ENCODE measurements at regions not wholly inside any gene's neighbourhood (a gene's known extent, or its start where the extent isn't known, plus 50 kb on each side); places are given as distances from the start of the nearest gene placed in this dataset.
"Not testable (repeated sequence)": the region's sequence is repeated elsewhere in the genome, so short reads cannot be mapped to it uniquely, and the experiment has no call there.

DNA sequence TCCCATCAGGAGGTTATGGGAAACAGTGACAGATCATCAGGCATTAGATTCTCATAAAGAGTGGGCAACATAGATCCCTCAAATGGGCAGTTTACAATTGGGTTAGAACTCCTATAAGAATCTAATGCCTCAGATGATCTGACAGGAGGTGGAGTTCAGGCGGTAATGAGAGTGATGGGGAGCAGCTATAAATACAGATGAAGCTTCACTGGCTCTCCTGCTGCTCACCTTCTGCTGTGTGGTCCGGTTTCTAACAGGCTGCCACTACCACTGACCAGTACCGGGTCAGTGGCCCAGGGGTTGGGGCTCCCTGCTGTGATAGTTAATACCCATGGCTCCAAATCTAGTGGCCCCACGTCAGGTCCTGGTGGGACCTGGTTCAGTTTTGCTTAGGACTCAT lies 135.7 kb downstream of the OR2B2 start:
- TF ChIP-seq POLR2A (IDR thresholded peaks at IDR 0.05; ENCODE audit: extremely low read depth, insufficient read length) (no peak), MYC (IDR thresholded peaks at IDR 0.05; ENCODE audit: low read depth, low read length) (no peak)
- TF ChIP-seq, protein P1, sequence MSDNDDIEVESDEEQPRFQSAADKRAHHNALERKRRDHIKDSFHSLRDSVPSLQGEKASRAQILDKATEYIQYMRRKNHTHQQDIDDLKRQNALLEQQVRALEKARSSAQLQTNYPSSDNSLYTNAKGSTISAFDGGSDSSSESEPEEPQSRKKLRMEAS (IDR thresholded peaks at IDR 0.05; ENCODE audit: low read depth, low read length): no peak
- TF ChIP-seq, protein P2, sequence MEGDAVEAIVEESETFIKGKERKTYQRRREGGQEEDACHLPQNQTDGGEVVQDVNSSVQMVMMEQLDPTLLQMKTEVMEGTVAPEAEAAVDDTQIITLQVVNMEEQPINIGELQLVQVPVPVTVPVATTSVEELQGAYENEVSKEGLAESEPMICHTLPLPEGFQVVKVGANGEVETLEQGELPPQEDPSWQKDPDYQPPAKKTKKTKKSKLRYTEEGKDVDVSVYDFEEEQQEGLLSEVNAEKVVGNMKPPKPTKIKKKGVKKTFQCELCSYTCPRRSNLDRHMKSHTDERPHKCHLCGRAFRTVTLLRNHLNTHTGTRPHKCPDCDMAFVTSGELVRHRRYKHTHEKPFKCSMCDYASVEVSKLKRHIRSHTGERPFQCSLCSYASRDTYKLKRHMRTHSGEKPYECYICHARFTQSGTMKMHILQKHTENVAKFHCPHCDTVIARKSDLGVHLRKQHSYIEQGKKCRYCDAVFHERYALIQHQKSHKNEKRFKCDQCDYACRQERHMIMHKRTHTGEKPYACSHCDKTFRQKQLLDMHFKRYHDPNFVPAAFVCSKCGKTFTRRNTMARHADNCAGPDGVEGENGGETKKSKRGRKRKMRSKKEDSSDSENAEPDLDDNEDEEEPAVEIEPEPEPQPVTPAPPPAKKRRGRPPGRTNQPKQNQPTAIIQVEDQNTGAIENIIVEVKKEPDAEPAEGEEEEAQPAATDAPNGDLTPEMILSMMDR (IDR thresholded peaks at IDR 0.05; ENCODE audit: low read depth, low read length): no peak
- DNase-seq (ENCODE audit: low read depth): no peak
- no peak overlapping the region for H3K4me3 ChIP-seq (ENCODE audit: low read depth, low read length)

DNA sequence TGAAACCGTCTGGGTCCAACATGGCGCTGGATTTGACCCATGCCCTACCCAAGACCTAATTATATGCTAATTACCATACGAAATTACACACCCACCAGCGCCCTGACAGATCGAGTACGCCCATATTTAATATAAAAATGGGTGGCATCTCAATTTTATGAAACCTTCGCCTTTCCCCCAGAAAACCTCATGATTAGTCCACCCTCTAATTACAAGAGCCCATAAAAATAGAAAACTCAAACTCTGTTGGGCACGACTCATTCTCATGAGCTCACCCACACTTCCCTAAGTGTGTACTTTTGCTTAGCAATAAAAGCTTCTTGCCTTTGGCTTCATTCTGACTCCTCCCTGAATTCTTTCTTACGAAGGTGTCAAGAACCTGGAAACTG lies 136.4 kb downstream of the OR2B2 start:
- DNase-seq (ENCODE audit: low read depth): peak; percentile 48
- TF ChIP-seq POLR2A (IDR thresholded peaks at IDR 0.05; ENCODE audit: extremely low read depth, insufficient read length): no peak
- no peak overlapping the region for H3K4me3 ChIP-seq (ENCODE audit: low read depth, low read length)

DNA sequence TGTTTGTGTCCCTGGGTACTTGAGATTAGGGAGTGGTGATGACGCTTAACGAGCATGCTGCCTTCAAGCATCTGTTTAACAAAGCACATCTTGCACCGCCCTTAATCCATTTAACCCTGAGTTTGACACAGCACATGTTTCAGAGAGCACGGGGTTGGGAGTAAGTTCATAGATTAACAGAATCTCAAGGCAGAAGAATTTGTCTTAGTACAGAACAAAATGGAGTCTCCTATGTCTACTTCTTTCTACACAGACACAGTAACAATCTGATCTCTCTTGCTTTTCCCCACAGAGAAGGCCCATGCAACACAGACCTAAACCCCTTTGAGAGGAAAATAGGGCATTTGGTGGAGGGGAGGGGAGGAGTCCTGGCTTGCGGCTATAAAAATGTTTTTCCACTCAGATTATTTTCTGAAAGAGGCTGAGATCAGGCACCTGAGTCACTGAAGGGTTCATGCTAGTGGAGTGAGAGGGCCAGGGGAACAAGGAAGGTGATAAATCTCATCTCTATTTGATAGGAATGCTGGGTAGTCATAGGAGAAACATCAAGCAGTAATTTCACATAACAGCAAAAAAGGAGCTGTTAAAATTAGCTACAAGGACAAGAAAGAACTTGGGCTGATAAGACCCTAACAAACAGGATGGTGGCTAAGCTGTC lies 136.9 kb downstream of the OR2B2 start:
- DNase-seq (ENCODE audit: low read depth); H3K4me3 ChIP-seq (ENCODE audit: low read depth, low read length): not testable (repeated sequence)

DNA sequence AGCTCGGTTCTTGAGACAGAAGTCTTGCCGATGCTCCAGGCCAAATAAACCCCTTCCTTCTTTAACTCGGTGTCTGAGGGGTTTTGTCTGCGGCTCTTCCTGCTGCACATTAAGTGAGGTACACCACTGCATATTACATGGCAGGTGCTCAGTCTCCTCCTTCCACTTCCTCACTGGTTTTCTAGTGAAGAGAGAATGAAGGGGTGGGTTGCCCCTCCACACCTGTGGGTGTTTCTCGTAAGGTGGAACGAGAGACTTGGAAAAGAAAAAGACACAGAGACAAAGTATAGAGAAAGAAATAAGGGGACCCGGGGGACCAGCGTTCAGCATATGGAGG lies 138.0 kb downstream of the OR2B2 start:
- not testable (repeated sequence) for DNase-seq (ENCODE audit: low read depth); H3K4me3 ChIP-seq (ENCODE audit: low read depth, low read length)

DNA sequence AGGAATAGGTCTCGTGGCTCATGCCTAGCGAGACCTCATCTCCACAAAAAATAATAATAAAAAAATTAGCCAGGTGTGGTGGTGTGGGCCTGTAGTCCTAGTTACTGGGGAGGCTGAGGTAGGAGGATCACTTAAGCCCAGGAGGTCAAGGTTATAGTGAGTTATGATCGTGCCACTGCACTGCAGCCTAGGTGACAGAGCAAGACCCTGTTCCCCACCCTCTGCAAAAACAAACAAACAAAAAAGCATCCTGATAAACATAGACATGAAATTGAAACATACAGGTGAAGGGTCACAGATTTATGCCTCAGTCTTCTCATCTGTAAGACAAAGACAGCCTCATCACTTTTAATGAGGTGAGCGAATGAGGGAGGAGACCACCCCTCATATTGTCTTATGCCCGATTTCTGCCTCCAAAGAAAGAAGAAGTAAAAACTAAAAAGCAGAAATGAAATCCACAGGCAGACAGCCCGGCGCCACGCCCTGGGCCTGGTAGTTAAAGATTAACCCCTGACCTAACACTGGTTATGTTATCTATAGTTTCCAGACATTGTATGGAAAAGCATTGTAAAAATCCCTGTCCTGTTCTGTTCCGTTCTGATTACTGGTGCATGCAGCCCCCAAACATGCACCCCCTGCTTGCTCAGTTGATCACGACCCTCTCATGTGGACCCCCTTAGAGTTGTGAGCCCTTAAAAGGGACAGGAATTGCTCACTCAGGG lies 138.5 kb downstream of the OR2B2 start:
- not testable (repeated sequence) for H3K4me3 ChIP-seq (ENCODE audit: low read depth, low read length); DNase-seq (ENCODE audit: low read depth)

DNA sequence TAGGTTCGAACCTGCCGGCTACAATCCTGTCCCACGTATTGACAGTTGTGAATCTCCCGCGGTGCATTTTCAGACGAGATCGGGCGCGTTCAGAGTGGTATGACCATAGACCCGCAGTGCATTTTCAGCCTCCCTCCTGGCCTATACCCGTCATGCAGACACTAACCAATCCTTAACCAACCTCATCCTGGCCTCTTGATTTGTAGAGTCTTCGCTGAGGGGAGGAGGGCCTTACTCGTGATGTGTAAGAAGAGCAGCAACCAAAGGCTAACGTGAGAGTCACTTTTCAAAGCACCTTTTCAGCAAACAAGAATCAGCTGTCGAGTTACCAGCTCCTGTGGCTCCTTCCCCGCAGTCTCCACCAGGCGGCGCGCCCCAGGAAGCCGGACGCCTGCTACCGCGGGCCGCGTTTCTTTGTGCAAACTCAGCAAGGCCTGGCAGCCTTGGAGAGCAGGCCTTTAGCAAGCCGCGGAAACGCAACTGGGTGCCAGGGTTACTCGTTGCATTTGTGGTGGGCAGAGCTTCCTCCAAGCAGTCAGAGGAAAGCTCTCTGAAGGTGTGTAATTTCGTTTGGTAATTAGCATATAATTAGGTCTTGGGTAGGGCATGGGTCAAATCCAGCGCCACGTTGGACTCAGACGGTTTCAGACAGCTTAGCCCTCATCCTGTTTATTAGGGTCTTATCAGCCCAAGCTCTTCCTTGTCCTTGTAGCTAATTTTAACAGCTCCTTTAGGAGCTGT lies 139.8 kb downstream of the OR2B2 start:
- H3K4me3 ChIP-seq (ENCODE audit: low read depth, low read length): no peak overlapping the region
- peak; percentile 94 for DNase-seq (ENCODE audit: low read depth)
- no peak for TF ChIP-seq POLR2A (IDR thresholded peaks at IDR 0.05; ENCODE audit: extremely low read depth, insufficient read length)
- TF ChIP-seq MYC (IDR thresholded peaks at IDR 0.05; ENCODE audit: low read depth, low read length): peak; percentile 74
- TF ChIP-seq, protein P1 (IDR thresholded peaks at IDR 0.05; ENCODE audit: low read depth, low read length): peak; percentile 72
- TF ChIP-seq, protein P2 (IDR thresholded peaks at IDR 0.05; ENCODE audit: low read depth, low read length): peak; percentile 97

DNA sequence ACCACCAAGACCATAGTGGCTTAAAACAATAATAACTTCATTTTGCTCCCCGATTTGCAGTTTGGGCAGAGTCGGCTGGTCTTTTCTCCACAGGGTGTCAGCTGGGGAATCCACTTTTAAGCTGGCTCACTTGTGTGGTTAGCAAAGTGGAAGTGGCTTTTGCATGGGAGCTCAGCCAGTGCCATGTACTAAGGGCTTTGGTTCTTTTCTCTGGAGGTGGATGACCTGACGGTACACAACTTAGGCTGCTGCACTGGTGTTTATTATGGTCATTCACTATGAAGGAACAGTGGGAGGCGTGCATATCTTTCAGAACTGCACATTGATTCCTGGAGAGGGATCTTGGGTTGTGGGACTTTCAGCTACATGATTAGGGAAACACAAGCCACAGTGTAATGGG lies 141.0 kb downstream of the OR2B2 start:
- no peak overlapping the region for H3K4me3 ChIP-seq (ENCODE audit: low read depth, low read length)
- peak; percentile 78 for DNase-seq (ENCODE audit: low read depth)
- TF ChIP-seq, protein P2 (IDR thresholded peaks at IDR 0.05; ENCODE audit: low read depth, low read length): no peak
- TF ChIP-seq POLR2A (IDR thresholded peaks at IDR 0.05; ENCODE audit: extremely low read depth, insufficient read length) (no peak), MYC (IDR thresholded peaks at IDR 0.05; ENCODE audit: low read depth, low read length) (no peak)
- TF ChIP-seq, protein P1 (IDR thresholded peaks at IDR 0.05; ENCODE audit: low read depth, low read length): no peak

DNA sequence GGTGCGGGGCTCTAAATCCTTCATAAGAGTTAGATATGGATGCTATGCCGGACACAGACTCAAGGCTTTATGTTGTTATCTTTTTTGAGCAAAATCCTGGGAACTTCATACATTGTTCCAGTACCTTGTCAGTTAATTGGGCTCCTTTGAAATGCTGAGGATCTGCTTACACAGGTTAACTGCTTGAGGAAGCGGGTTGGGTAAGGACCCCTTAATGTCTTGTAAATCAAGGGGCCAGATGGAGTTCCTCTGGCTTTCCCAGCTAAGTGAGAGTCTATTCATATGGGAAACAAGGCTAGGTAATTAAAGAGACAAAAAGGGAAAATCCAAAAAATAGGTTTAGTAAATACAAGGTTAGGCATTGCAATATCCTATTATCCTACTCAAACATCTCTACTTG lies 141.5 kb downstream of the OR2B2 start:
- TF ChIP-seq POLR2A (IDR thresholded peaks at IDR 0.05; ENCODE audit: extremely low read depth, insufficient read length) (no peak), MYC (IDR thresholded peaks at IDR 0.05; ENCODE audit: low read depth, low read length) (no peak)
- TF ChIP-seq, protein P2 (IDR thresholded peaks at IDR 0.05; ENCODE audit: low read depth, low read length): no peak
- TF ChIP-seq, protein P1 (IDR thresholded peaks at IDR 0.05; ENCODE audit: low read depth, low read length): no peak
- no peak overlapping the region for H3K4me3 ChIP-seq (ENCODE audit: low read depth, low read length)
- no peak for DNase-seq (ENCODE audit: low read depth)

Measured in NB4 (cell line).